Astrocyte (in vitro differentiated cells and primary cell): ENCODE measurements at regions not wholly inside any gene's neighbourhood (a gene's known extent, or its start where the extent isn't known, plus 50 kb on each side); places are given as distances from the start of the nearest gene placed in this dataset.

Source experiments
- CTCF ChIP-seq: IDR thresholded peaks from 2 replicates; pipeline ENCODE4 v1.5.1; 2011; ENCODE audit warnings: low read depth, mild to moderate bottlenecking, inconsistent platforms, low read length, moderate library complexity; ENCODE audit not compliant: insufficient read depth
- EZH2 ChIP-seq: IDR thresholded peaks from 2 replicates; pipeline ENCODE4 v1.6.1; 2012; ENCODE audit warnings: mild to moderate bottlenecking, low read length, inconsistent platforms; ENCODE audit not compliant: insufficient read depth

GRCh38 chr16:82265809-82266208 is 95.8 kb upstream of the MPHOSPH6 start:
- TF ChIP-seq CTCF (no peak), EZH2 (no peak)
